Thymus (tissue), 11 donors: ENCODE measurements at regions not wholly inside any gene's neighbourhood (a gene's known extent, or its start where the extent isn't known, plus 50 kb on each side); places are given as distances from the start of the nearest gene placed in this dataset.
"Not testable (repeated sequence)": the region's sequence is repeated elsewhere in the genome, so short reads cannot be mapped to it uniquely, and the experiment has no call there.

Experiments
- DNase-seq, 9 donors: peaks; one replicate each; pipeline ENCODE4 v3.0.0-alpha.2; 2013; ENCODE audit warnings: low spot score in 9 of 9, low read depth in 6 of 9, missing footprints in 1 of 9
- H3K27ac ChIP-seq, 2 donors: one replicate each; pipeline ENCODE4 v1.5.1; 2013; ENCODE audit warnings: control low read depth in 1 of 2, low read depth in 1 of 2, low read length in 1 of 2, mild to moderate bottlenecking in 1 of 2, moderate library complexity in 1 of 2
- H3K27me3 ChIP-seq, 2 donors: one replicate each; pipeline ENCODE4 v1.5.1; 2013; ENCODE audit warnings: low read length in 1 of 2; ENCODE audit not compliant: control insufficient read depth in 2 of 2, insufficient read depth in 1 of 2
- H3K36me3 ChIP-seq, 2 donors: one replicate each; pipeline ENCODE4 v1.5.1; 2013; ENCODE audit warnings: low read length in 1 of 2, mild to moderate bottlenecking in 1 of 2, moderate library complexity in 1 of 2; ENCODE audit not compliant: control insufficient read depth in 2 of 2, insufficient read depth in 2 of 2
- H3K4me1 ChIP-seq, 2 donors: one replicate each; pipeline ENCODE4 v1.5.1; 2013; ENCODE audit warnings: low read length in 2 of 2; ENCODE audit not compliant: control insufficient read depth in 2 of 2, insufficient read depth in 2 of 2
- H3K4me3 ChIP-seq, 2 donors: one replicate each; pipeline ENCODE4 v1.5.1; 2013; ENCODE audit warnings: low read length in 2 of 2, control low read depth in 1 of 2, mild to moderate bottlenecking in 1 of 2
- H3K9me3 ChIP-seq, 2 donors: one replicate each; pipeline ENCODE4 v1.5.1; 2013; ENCODE audit warnings: low read length in 1 of 2, mild to moderate bottlenecking in 1 of 2; ENCODE audit not compliant: control insufficient read depth in 2 of 2, insufficient read depth in 1 of 2
- WGBS: extraction: QIAGEN DNeasy Blood & Tissue Kit; methylation state at CpG from one replicate; pipeline ENCODE4 v1.1.7; 2013; 5-methylcytosine and 5-hydroxymethylcytosine counted together
- donor health status: healthy.

DNA sequence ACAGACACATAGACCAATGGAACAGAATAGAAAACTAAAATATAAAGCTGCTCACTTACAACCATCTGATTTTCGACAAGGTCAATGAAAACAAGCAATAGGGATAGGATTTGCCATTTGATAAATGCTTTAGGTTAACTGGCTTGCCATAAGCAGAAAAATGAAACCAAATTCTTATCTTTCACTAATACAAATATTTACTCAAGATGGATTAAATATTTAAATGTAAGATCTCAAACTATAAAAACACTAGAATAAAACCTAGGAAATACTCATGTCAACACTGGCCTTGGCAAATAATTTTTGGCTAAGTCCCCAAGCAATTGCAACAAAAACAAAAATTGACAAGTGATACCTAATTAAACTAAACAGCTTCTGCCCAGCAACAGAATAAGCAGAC, 665.2 kb downstream of the TRIB2 start:
- not testable (repeated sequence) for H3K36me3 ChIP-seq, DNase-seq
- 62% methylated on average over 1 of the region's 1 CpG for WGBS

DNA sequence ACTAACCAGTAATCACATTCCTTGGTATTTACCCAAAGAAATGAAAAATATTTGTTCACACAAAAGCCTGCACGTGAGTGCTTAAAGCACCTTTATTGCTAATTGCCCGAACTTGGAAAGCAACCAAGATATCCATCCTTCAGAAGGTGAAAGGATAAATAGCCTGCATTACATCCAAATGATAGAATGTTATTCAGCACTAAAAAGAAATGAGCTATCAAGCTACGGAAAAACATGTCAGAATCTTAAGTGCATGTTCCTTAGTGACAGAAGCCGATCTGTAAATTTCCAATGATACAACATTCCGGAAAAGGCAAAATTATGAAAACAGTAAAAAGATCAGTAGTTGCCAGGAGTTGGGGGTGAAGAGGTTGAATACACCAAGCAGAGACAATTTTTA, 672.4 kb downstream of the TRIB2 start:
- not testable (repeated sequence) for DNase-seq

More for the DNA sequence above, 665.2 kb downstream of the TRIB2 start:
- not testable (repeated sequence) for H3K4me3 ChIP-seq, H3K4me1 ChIP-seq, H3K27ac ChIP-seq, H3K9me3 ChIP-seq, H3K27me3 ChIP-seq

DNA sequence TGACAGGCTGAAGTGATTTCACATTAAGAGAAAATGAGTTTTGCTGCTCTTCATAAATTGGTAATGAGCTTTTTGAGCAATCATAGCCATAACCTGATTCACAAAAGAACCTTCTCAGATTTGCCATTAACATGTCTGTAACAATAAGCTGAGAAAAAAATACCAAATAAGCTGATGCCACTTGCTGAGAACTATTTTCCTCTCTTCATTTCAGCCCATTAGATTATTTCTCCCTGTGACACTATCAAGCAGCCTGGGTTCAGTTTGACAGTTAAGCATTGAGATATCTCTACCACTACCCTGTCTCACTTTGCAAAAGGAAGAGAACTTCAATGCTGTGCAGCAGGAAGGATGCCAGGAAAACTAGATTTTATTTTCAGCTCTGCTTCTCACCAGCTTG, 673.9 kb downstream of the TRIB2 start:
- Histone ChIP-seq H3K4me1 (no peaks in the 10 kb centered on the region), H3K4me3 (no peak overlapping the region), H3K27ac (no peak overlapping the region), H3K36me3 (no peaks in the 10 kb centered on the region), H3K27me3 (no peaks in the 10 kb centered on the region), H3K9me3 (no peaks in the 10 kb centered on the region)
- no peak for DNase-seq

More for the DNA sequence above, 672.4 kb downstream of the TRIB2 start:
- not testable (repeated sequence) for H3K27me3 ChIP-seq, H3K27ac ChIP-seq, H3K4me3 ChIP-seq, H3K4me1 ChIP-seq, H3K36me3 ChIP-seq, H3K9me3 ChIP-seq
- WGBS = 94% methylated on average over 5 of the region's 5 CpGs

DNA sequence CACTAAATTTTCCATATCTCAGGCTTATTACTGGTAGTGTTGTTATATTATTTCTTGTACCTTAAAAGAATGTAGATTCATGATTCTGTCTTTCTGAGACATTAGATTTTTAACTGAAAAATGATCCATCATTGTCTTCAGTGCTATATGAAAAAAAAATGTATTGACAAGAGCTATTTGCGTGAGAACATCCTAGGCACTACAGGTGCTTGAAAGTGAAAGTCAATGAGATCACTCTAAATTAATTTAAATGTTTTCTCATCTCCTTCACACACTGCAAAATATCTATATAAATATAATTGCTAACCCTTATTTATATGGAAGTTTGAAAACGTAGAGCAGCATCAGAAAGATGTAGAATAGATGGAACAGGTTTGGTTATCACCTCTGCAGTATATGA, 684.6 kb downstream of the TRIB2 start:
- Histone ChIP-seq H3K27ac (no peak overlapping the region), H3K4me3 (no peak overlapping the region), H3K4me1 (no peaks in the 10 kb centered on the region), H3K27me3 (no peaks in the 10 kb centered on the region), H3K36me3 (no peaks in the 10 kb centered on the region), H3K9me3 (no peaks in the 10 kb centered on the region)
- 79% methylated on average over 2 of the region's 2 CpGs for WGBS
- DNase-seq = no peak

DNA sequence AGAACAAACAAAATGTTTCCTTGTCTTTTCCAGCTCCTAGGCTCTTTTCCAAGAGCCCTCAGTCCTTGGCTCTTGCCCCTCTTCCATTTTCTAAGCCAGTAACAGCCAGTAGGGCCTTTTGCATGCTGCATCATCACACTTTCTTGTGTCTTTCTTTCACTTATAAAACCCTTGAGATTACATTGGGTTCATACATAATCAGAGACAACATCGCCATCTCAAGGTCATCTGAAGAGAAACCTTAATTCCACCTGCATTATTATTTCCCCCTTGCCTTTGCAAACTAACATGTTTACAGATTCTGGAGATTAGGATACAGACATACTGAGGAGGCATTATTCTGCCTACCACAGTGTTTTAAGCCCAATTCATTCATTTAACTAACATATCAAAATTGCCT, 697.3 kb downstream of the TRIB2 start:
- Histone ChIP-seq H3K4me1 (no peaks in the 10 kb centered on the region), H3K9me3 (no peaks in the 10 kb centered on the region), H3K36me3 (no peaks in the 10 kb centered on the region), H3K4me3 (no peak overlapping the region), H3K27me3 (no peaks in the 10 kb centered on the region), H3K27ac (no peak overlapping the region)
- 98% methylated on average over 1 of the region's 1 CpG for WGBS
- DNase-seq = no peak

DNA sequence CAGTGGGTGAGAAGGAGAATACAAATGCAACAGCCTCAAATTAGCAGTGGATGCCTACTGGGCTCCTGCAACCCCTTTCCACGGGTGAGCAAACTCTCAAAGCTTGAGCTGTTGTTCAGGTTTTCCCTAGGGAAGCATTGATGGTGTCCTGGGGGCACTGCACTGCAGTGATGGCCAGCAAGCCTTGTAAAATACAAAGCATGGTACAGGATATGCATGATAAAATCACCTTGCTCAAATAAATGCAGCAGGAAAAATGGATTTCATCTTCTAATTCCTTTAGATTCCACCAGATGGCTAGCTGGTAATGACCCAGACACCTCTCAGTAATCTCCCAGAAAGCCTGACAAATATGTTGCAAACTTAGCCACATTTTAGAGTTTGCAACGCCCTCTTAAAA, 698.2 kb downstream of the TRIB2 start:
- Histone ChIP-seq H3K4me3 (no peak overlapping the region), H3K9me3 (no peaks in the 10 kb centered on the region), H3K4me1 (no peaks in the 10 kb centered on the region), H3K27me3 (no peaks in the 10 kb centered on the region), H3K36me3 (no peaks in the 10 kb centered on the region), H3K27ac (no peak overlapping the region)
- WGBS = 56% methylated on average over 2 of the region's 2 CpGs
- DNase-seq = no peak

DNA sequence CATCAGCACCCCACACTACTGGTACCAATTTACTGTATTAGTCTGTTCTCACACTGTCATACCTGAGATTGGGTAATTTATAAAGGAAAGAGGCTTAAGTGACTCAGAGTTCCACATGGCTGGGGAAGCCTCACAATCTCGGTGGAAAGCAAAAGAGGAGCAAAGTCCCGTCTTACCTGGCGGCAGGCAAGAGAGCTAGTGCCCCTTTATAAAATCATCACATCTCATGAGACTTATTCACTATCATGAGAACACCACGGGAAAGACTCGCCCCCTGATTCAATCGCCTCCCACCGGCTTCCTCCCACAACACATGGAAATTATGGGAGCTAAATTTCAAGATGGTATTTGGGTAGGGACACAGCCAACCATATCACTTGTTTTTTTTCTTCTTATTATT, 717.2 kb downstream of the TRIB2 start:
- 94% methylated on average over 7 of the region's 7 CpGs for WGBS
- Histone ChIP-seq H3K27me3 (no peaks in the 10 kb centered on the region), H3K27ac (no peak overlapping the region), H3K36me3 (no peaks in the 10 kb centered on the region), H3K4me1 (no peaks in the 10 kb centered on the region), H3K9me3 (peaks cover 0 to 2% of the 10 kb centered on the region in 2 donors), H3K4me3 (no peak overlapping the region)
- DNase-seq = no peak

DNA sequence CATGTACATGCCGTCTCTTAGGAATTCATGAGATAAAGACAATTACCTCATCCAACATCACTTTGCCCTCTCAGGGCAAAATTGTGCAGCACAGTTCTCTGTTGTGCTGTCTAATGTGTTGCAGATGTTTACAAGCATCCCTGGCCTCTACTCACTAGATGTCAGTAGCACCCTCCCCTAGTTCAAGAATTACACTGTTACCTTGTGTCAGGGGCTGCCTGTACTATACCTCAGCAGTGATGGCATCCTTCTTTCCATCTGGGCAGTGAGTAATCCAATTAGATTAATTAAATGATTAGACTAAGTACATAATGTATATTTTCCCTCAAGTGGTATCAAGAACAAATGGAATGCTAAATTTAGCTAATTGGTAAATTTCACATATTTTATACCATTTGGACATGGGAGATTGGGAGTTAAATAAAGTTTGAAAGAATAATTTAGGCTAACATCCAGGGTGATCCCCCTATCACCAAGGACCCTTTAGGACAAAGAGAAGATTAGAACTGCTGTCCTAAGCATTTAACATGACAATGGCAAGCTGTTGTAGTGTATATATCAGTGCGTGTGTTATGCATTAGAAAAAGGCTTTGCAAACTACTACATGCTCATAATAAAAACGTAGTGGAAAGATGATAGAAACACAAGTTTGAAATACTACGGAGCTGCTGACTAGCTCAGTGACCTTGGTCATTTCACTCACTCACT, 727.0 kb downstream of the TRIB2 start:
- not testable (repeated sequence) for H3K4me3 ChIP-seq, H3K27ac ChIP-seq, H3K36me3 ChIP-seq, H3K4me1 ChIP-seq, H3K27me3 ChIP-seq, H3K9me3 ChIP-seq, DNase-seq
- WGBS = 67% methylated on average over 4 of the region's 4 CpGs

DNA sequence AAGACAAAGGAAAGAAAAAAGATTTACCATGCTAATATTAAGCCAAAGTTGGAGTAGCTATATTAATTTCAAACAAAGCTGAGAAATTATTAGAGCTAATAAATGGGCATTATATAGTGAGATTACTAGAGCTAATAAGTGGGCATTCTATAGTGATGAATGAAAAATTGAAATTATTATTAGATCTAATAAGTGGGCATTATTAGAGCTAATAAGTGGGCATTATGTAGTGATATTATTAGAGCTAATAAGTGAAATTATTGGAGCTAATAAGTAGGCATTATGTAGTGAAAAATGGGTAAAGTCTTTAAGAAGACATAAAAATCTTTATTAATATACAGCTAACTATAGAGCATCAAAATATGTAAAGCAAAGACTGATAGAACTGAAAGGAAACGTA, 745.7 kb downstream of the TRIB2 start:
- no peak overlapping the region for H3K27ac ChIP-seq
- WGBS = 75% methylated on average over 1 of the region's 1 CpG
- H3K4me1 ChIP-seq = no peaks in the 10 kb centered on the region
- no peak for DNase-seq
- no peaks in the 10 kb centered on the region for H3K27me3 ChIP-seq
- H3K4me3 ChIP-seq = no peak overlapping the region
- no peaks in the 10 kb centered on the region for H3K36me3 ChIP-seq
- no peaks in the 10 kb centered on the region for H3K9me3 ChIP-seq

DNA sequence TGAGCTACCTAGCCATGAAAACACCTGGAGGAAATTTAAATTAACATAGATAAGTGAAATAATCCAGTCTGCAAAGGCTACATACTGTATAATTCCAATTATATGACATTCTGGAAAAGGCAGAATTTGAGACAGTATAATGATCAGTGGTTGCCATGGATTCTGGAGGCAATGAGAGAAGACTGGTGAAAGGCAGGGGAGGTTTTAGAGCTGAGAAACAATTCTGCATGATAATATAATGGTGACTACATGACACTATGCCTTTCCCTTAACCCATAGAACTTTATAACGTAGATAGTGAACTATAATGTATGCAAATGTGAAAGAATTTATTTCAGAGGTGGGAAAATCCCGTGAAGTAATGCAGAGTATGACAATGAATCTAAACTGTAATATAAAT, 749.3 kb downstream of the TRIB2 start:
- Histone ChIP-seq H3K27me3 (no peaks in the 10 kb centered on the region), H3K36me3 (no peaks in the 10 kb centered on the region), H3K27ac (no peak overlapping the region), H3K4me1 (no peaks in the 10 kb centered on the region), H3K4me3 (no peak overlapping the region), H3K9me3 (no peaks in the 10 kb centered on the region)
- DNase-seq = no peak
- 67% methylated on average over 2 of the region's 2 CpGs for WGBS
